ENCODE measurements at regions not wholly inside any gene's neighbourhood (a gene's known extent, or its start where the extent isn't known, plus 50 kb on each side); places are given as distances from the start of the nearest gene placed in this dataset.

DNA sequence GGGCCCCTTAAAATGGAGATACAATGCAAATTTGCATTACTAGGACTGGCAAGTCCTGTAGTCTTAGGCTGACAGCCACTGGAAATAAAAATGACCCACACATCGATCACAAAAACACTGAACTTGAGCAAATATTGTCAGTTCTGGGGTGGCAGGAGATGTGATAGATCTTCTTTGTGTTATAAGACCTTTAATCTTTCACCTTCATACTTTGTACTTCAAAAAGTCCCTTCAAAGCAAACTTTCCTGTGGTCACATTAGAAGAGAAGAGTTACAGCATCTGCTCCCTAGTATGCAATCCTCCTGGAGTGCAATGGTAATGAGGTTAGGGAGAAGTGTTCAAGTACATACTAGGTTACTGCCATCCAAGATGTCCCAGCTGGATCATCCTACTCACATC, 149.4 kb upstream of the KCNMB2 start:
- Histone ChIP-seq H3K9me3 (ENCODE audit: insufficient read depth in 2 of 2, low read depth in 1 of 2, low read length in 1 of 2) (no peaks in the 10 kb centered on the region), H4K91ac (replicated peaks; ENCODE audit: insufficient read length, low read length) (no peak overlapping the region), H3K14ac (ENCODE audit: insufficient read length) (no peak overlapping the region), H2BK15ac (ENCODE audit: low read length) (no peak overlapping the region), H4K20me1 (replicated peaks in 1 of 2; ENCODE audit: control insufficient read depth in 1 of 2, insufficient read depth in 2 of 2, low read length in 2 of 2) (no peaks in the 10 kb centered on the region), H3K18ac (ENCODE audit: extremely low read depth, low read length) (no peak overlapping the region), H3K4ac (replicated peaks; ENCODE audit: insufficient read length, low read depth, low read length) (no peak overlapping the region), H3K4me1 (replicated peaks in 1 of 4; ENCODE audit: control insufficient read depth in 3 of 4, insufficient read depth in 4 of 4, low read length in 3 of 4) (no peaks in the 10 kb centered on the region), H3K56ac (replicated peaks; ENCODE audit: insufficient read length, low read depth, low read length) (no peak overlapping the region), H2BK5ac (ENCODE audit: low read depth, low read length) (no peak overlapping the region), H3K9ac (replicated peaks in 1 of 4; ENCODE audit: extremely low read depth in 1 of 4, low read depth in 3 of 4, low read length in 3 of 4) (no peak overlapping the region), H3K23ac (ENCODE audit: insufficient read length) (no peak overlapping the region), H2AFZ (ENCODE audit: low read length) (no peak overlapping the region; the same call in 1 of the 2 replicates), H3K79me1 (ENCODE audit: low read depth, low read length) (no peaks in the 10 kb centered on the region), H2AK5ac (ENCODE audit: low read depth, low read length) (no peak overlapping the region), H4K5ac (ENCODE audit: insufficient read length, low read depth, low read length) (no peak overlapping the region), H3K4me2 (ENCODE audit: insufficient read depth in 1 of 2, low read depth in 2 of 2, low read length in 2 of 2) (no peak overlapping the region), H3K23me2 (ENCODE audit: low read depth, low read length) (no peaks in the 10 kb centered on the region), H2BK12ac (ENCODE audit: low read depth, low read length) (no peak overlapping the region), H2BK20ac (ENCODE audit: low read length) (no peak overlapping the region), H3K36me3 (ENCODE audit: control insufficient read depth in 2 of 4, insufficient read depth in 4 of 4, low read length in 3 of 4) (no peaks in the 10 kb centered on the region), H3K79me2 (ENCODE audit: control insufficient read depth in 1 of 2, insufficient read depth in 2 of 2, low read length in 2 of 2) (no peaks in the 10 kb centered on the region), H3K4me3 (ENCODE audit: extremely low read depth in 1 of 4, insufficient read depth in 2 of 4, low read depth in 3 of 4, low read length in 4 of 4) (no peak overlapping the region), H4K8ac (ENCODE audit: extremely low read depth, insufficient read depth, low read length) (no peak overlapping the region), H3K27ac (ENCODE audit: low read depth, low read length) (no peak overlapping the region), H2BK120ac (replicated peaks; ENCODE audit: low read depth, low read length) (no peak overlapping the region), H3K27me3 (replicated peaks in 1 of 4; ENCODE audit: control insufficient read depth in 3 of 4, extremely low read depth in 1 of 4, insufficient read depth in 3 of 4, low read length in 3 of 4) (no peaks in the 10 kb centered on the region)
- FAIRE-seq (no peak), DNase-seq (ENCODE audit: low read depth in 1 of 2, low spot score in 2 of 2) (no peak)
- ChIA-PET POLR2A (ENCODE audit: partially characterized antibody) (no interaction called here), CTCF (ENCODE audit: partially characterized antibody) (interaction anchor here (1.5 to 2.2 kb wide), 3 partner anchors 8 to 426 kb away, joined by 3 to 16 read pairs (median 5); no protein-coding TSS in a partner anchor)
- WGBS, 2 experiments (ENCODE audit: extremely low coverage in 1 of 2, insufficient coverage in 1 of 2, insufficient read length in 1 of 2, insufficient replicate concordance in 2 of 2, low coverage in 1 of 2, low lambda C conversion rate in 2 of 2, missing lambda C conversion rate in 1 of 2) = 79% methylated on average over 1 of the region's 1 CpG; no CpG with 5 or more reads in 1 of the 2 experiments
- TF ChIP-seq ZNF274 (IDR thresholded peaks at IDR 0.05; ENCODE audit: borderline replicate concordance, extremely low read depth, low read length) (no peak), JUND (IDR thresholded peaks at IDR 0.05; ENCODE audit: low read length) (no peak), TAF7 (optimal IDR thresholded peaks at IDR 0.05; ENCODE audit: borderline replicate concordance, low read depth, low read length) (no peak), POLR2A (IDR thresholded peaks at IDR 0.05; ENCODE audit: control extremely low read depth in 1 of 2, low read depth in 2 of 2, low read length in 2 of 2) (no peak), CHD2 (IDR thresholded peaks at IDR 0.05; ENCODE audit: low read length) (no peak), NRF1 (IDR thresholded peaks at IDR 0.05; ENCODE audit: low read depth, low read length) (no peak), TEAD4 (IDR thresholded peaks at IDR 0.05; ENCODE audit: low read depth, low read length) (no peak), SP2 (IDR thresholded peaks at IDR 0.05; ENCODE audit: low read length) (no peak), RBBP5 (IDR thresholded peaks at IDR 0.05; ENCODE audit: borderline replicate concordance, low read depth, low read length) (no peak), HDAC2 (IDR thresholded peaks at IDR 0.05; ENCODE audit: borderline replicate concordance in 1 of 2, low read depth in 2 of 2, low read length in 2 of 2) (no peak), CHD1 (IDR thresholded peaks at IDR 0.05; ENCODE audit: low read depth, low read length) (no peak), RXRA (IDR thresholded peaks at IDR 0.05; ENCODE audit: insufficient read depth, low read depth, low read length) (no peak), SRF (IDR thresholded peaks at IDR 0.05; ENCODE audit: low read depth, low read length) (no peak), KDM4A (IDR thresholded peaks at IDR 0.05; ENCODE audit: low read depth, low read length, severe bottlenecking) (no peak), BACH1 (IDR thresholded peaks at IDR 0.05; ENCODE audit: low read length) (no peak), PHF8 (conservative IDR thresholded peaks at IDR 0.05; ENCODE audit: low read depth, low read length) (no peak)
